ENCODE measurements at regions not wholly inside any gene's neighbourhood (a gene's known extent, or its start where the extent isn't known, plus 50 kb on each side); places are given as distances from the start of the nearest gene placed in this dataset.

- no peak for TF ChIP-seq EZH2 (IDR thresholded peaks at IDR 0.05; ENCODE audit: low read depth, unreplicated experiment)
- no peak for TF ChIP-seq POLR2AphosphoS5 (IDR thresholded peaks at IDR 0.05; ENCODE audit: low read depth)
- no peak for TF ChIP-seq CTCF (conservative IDR thresholded peaks at IDR 0.05; ENCODE audit: low read depth in 2 of 2)
- TF ChIP-seq ZNF114 (CRISPR knock-in tag; IDR thresholded peaks at IDR 0.05), result no peak
- TF ChIP-seq CREB1 (CRISPR knock-in tag; IDR thresholded peaks at IDR 0.05; ENCODE audit: low read depth), result no peak
- TF ChIP-seq EZH2phosphoT487 (IDR thresholded peaks at IDR 0.05; ENCODE audit: unreplicated experiment), result no peak
- TF ChIP-seq JUNB (IDR thresholded peaks at IDR 0.05; ENCODE audit: unreplicated experiment), result no peak
- TF ChIP-seq, protein P1, sequence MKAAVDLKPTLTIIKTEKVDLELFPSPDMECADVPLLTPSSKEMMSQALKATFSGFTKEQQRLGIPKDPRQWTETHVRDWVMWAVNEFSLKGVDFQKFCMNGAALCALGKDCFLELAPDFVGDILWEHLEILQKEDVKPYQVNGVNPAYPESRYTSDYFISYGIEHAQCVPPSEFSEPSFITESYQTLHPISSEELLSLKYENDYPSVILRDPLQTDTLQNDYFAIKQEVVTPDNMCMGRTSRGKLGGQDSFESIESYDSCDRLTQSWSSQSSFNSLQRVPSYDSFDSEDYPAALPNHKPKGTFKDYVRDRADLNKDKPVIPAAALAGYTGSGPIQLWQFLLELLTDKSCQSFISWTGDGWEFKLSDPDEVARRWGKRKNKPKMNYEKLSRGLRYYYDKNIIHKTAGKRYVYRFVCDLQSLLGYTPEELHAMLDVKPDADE (IDR thresholded peaks at IDR 0.05), result no peak
- TF ChIP-seq, protein P2, sequence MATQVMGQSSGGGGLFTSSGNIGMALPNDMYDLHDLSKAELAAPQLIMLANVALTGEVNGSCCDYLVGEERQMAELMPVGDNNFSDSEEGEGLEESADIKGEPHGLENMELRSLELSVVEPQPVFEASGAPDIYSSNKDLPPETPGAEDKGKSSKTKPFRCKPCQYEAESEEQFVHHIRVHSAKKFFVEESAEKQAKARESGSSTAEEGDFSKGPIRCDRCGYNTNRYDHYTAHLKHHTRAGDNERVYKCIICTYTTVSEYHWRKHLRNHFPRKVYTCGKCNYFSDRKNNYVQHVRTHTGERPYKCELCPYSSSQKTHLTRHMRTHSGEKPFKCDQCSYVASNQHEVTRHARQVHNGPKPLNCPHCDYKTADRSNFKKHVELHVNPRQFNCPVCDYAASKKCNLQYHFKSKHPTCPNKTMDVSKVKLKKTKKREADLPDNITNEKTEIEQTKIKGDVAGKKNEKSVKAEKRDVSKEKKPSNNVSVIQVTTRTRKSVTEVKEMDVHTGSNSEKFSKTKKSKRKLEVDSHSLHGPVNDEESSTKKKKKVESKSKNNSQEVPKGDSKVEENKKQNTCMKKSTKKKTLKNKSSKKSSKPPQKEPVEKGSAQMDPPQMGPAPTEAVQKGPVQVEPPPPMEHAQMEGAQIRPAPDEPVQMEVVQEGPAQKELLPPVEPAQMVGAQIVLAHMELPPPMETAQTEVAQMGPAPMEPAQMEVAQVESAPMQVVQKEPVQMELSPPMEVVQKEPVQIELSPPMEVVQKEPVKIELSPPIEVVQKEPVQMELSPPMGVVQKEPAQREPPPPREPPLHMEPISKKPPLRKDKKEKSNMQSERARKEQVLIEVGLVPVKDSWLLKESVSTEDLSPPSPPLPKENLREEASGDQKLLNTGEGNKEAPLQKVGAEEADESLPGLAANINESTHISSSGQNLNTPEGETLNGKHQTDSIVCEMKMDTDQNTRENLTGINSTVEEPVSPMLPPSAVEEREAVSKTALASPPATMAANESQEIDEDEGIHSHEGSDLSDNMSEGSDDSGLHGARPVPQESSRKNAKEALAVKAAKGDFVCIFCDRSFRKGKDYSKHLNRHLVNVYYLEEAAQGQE (IDR thresholded peaks at IDR 0.05; ENCODE audit: unreplicated experiment), result no peak
- TF ChIP-seq NANOG (IDR thresholded peaks at IDR 0.05; ENCODE audit: borderline replicate concordance), result no peak
These were observed 269.2 kb upstream of the MAOA start for GRCh38 chrX:43386875-43387274.

All from GM23338 (cell line).